ENCODE measurements at regions not wholly inside any gene's neighbourhood (a gene's known extent, or its start where the extent isn't known, plus 50 kb on each side); places are given as distances from the start of the nearest gene placed in this dataset.

DNA sequence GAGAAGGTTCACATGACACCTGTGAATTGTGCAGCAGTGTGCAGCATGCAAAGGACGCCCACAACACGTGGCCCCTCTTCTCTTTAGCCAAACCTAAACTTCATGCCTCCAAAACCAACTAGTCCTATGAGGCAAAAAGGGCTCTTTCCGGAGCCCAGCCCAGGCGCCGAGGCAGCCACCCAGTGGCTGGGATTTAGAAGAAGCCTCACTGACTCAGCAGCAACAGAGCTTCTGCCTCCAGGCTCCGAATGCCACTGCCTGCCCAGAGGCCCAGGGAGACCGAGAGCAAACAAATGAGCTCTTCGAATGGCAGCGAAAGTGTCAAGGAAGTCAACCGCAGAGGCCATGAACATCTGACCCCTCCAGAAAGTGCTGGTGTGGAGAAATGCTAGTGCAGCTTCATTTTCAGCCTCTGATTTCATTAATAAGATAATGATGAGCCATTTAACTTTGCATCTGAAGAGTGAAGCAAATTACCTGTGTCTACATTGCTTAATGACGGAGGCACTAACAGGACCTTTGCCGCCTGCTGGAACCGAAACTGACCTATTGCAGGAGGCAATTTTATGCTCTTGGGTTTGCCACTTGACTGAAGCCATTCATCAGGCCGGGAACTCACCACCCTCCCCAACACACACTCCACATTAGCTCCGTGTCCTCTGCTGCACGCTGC is 157.7 kb upstream of the RPL38 start:
- TF ChIP-seq, protein P1, sequence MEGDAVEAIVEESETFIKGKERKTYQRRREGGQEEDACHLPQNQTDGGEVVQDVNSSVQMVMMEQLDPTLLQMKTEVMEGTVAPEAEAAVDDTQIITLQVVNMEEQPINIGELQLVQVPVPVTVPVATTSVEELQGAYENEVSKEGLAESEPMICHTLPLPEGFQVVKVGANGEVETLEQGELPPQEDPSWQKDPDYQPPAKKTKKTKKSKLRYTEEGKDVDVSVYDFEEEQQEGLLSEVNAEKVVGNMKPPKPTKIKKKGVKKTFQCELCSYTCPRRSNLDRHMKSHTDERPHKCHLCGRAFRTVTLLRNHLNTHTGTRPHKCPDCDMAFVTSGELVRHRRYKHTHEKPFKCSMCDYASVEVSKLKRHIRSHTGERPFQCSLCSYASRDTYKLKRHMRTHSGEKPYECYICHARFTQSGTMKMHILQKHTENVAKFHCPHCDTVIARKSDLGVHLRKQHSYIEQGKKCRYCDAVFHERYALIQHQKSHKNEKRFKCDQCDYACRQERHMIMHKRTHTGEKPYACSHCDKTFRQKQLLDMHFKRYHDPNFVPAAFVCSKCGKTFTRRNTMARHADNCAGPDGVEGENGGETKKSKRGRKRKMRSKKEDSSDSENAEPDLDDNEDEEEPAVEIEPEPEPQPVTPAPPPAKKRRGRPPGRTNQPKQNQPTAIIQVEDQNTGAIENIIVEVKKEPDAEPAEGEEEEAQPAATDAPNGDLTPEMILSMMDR (IDR thresholded peaks at IDR 0.05) = no peak
- TF ChIP-seq POLR2AphosphoS5 (IDR thresholded peaks at IDR 0.05) (no peak), POLR2A (IDR thresholded peaks at IDR 0.05) (no peak)

Measured in prostate gland (tissue), 2 donors.